ACC112 (cell line): ENCODE measurements at regions not wholly inside any gene's neighbourhood (a gene's known extent, or its start where the extent isn't known, plus 50 kb on each side); places are given as distances from the start of the nearest gene placed in this dataset.

Source experiments
- H2AFZ ChIP-seq: fragments of 200-600 bp; sonication (generic); one replicate; pipeline ENCODE4 v1.6.0; 2017; ENCODE audit warnings: antibody characterized with exemption, low read length; ENCODE audit not compliant: unreplicated experiment
- H3K27ac ChIP-seq: fragments of 200-600 bp; sonication (generic); 2 replicates; pipeline ENCODE4 v1.5.1; 2014; ENCODE audit warnings: low read depth, mild to moderate bottlenecking, antibody characterized with exemption, low read length, moderate library complexity
- H3K27me3 ChIP-seq: fragments of 200-600 bp; sonication (generic); 2 replicates; pipeline ENCODE4 v1.6.1; 2014; ENCODE audit warnings: mild to moderate bottlenecking, antibody characterized with exemption, low read length, moderate library complexity, mixed read lengths; ENCODE audit not compliant: insufficient read depth
- H3K36me3 ChIP-seq: fragments of 200-600 bp; sonication (generic); 2 replicates; pipeline ENCODE4 v1.6.1; 2016; ENCODE audit warnings: mild to moderate bottlenecking, antibody characterized with exemption, low read length, moderate library complexity, mixed read lengths; ENCODE audit not compliant: insufficient read depth
- H3K4me1 ChIP-seq: fragments of 200-600 bp; sonication (generic); one replicate; pipeline ENCODE4 v1.6.1; 2016; ENCODE audit warnings: low read length, mixed read lengths; ENCODE audit not compliant: insufficient read depth, unreplicated experiment, control insufficient read depth
- H3K4me3 ChIP-seq: fragments of 200-600 bp; sonication (generic); 2 replicates; pipeline ENCODE4 v1.5.1; 2014; ENCODE audit warnings: mild to moderate bottlenecking, low read depth, low read length
- H3K79me2 ChIP-seq: fragments of 200-600 bp; sonication (generic); one replicate; pipeline ENCODE4 v1.6.0; 2016; ENCODE audit warnings: low read length; ENCODE audit not compliant: control insufficient read depth, unreplicated experiment, insufficient read depth

GRCh38 chr15:78691167-78691850 is 50.3 kb upstream of the CHRNB4 start:
- no peak overlapping the region for H2AFZ ChIP-seq
- H3K79me2 ChIP-seq = no peaks in the 10 kb centered on the region
- H3K36me3 ChIP-seq = no peaks in the 10 kb centered on the region
- H3K27ac ChIP-seq = no peak overlapping the region
- no peaks in the 10 kb centered on the region for H3K4me1 ChIP-seq
- 0 out of 2 replicates have a peak, but pooled peaks cover 5% of the 10 kb centered on the region for H3K27me3 ChIP-seq
- no peak overlapping the region for H3K4me3 ChIP-seq
